ENCODE measurements at regions not wholly inside any gene's neighbourhood (a gene's known extent, or its start where the extent isn't known, plus 50 kb on each side); places are given as distances from the start of the nearest gene placed in this dataset.

GRCh38 chr6:113142671-113143174 lies 714.4 kb upstream of the MARCKS start:
- no peaks in the 10 kb centered on the region for H3K9me3 Mint-ChIP-seq
- no peaks in the 10 kb centered on the region for H3K4me1 Mint-ChIP-seq (ENCODE audit: unreplicated experiment)
- no peak for DNase-seq (ENCODE audit: extremely low spot score, unreplicated experiment)
- no peaks in the 10 kb centered on the region for H3K27me3 Mint-ChIP-seq
- no peak overlapping the region for H3K4me3 Mint-ChIP-seq
- TF ChIP-seq, protein P1, sequence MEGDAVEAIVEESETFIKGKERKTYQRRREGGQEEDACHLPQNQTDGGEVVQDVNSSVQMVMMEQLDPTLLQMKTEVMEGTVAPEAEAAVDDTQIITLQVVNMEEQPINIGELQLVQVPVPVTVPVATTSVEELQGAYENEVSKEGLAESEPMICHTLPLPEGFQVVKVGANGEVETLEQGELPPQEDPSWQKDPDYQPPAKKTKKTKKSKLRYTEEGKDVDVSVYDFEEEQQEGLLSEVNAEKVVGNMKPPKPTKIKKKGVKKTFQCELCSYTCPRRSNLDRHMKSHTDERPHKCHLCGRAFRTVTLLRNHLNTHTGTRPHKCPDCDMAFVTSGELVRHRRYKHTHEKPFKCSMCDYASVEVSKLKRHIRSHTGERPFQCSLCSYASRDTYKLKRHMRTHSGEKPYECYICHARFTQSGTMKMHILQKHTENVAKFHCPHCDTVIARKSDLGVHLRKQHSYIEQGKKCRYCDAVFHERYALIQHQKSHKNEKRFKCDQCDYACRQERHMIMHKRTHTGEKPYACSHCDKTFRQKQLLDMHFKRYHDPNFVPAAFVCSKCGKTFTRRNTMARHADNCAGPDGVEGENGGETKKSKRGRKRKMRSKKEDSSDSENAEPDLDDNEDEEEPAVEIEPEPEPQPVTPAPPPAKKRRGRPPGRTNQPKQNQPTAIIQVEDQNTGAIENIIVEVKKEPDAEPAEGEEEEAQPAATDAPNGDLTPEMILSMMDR (conservative IDR thresholded peaks at IDR 0.05), result no peak
- no peak overlapping the region for H3K27ac Mint-ChIP-seq
- no peaks in the 10 kb centered on the region for H3K36me3 Mint-ChIP-seq

- no peaks in the 10 kb centered on the region for H3K4me1 Mint-ChIP-seq (ENCODE audit: unreplicated experiment)
- H3K36me3 Mint-ChIP-seq, result no peaks in the 10 kb centered on the region
- no peak for DNase-seq (ENCODE audit: extremely low spot score, unreplicated experiment)
- TF ChIP-seq, protein P1 (conservative IDR thresholded peaks at IDR 0.05), result no peak
- H3K9me3 Mint-ChIP-seq, result no peaks in the 10 kb centered on the region
- H3K27ac Mint-ChIP-seq, result no peak overlapping the region
- H3K4me3 Mint-ChIP-seq, result no peak overlapping the region
- H3K27me3 Mint-ChIP-seq, result no peaks in the 10 kb centered on the region
Observed at GRCh38 chr6:113143206-113143605, 713.9 kb upstream of the MARCKS start.

DNA sequence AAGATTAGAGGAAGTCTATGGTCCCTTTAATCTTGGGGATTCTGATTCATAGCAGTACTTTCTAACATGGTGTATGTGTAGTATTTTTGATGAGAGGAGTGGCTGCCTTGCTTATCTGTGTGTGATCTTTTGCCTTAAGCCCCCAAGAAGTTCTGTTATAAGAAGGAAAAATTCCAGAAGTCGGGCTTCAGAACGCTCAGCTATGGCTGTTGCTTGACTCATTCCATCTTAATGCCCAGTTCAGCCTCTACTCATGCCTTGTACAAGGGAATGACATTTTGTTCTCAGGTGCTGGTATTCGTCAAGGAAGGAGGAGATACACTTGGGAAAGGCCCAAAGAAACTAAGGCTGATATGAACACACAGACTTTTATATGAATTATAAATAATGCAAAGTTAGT lies 713.0 kb upstream of the MARCKS start:
- H3K27ac Mint-ChIP-seq, result no peak overlapping the region
- H3K9me3 Mint-ChIP-seq, result no peaks in the 10 kb centered on the region
- no peaks in the 10 kb centered on the region for H3K27me3 Mint-ChIP-seq
- H3K36me3 Mint-ChIP-seq, result no peaks in the 10 kb centered on the region
- H3K4me3 Mint-ChIP-seq, result no peak overlapping the region
- no peaks in the 10 kb centered on the region for H3K4me1 Mint-ChIP-seq (ENCODE audit: unreplicated experiment)
- TF ChIP-seq, protein P1 (conservative IDR thresholded peaks at IDR 0.05), result no peak
- no peak for DNase-seq (ENCODE audit: extremely low spot score, unreplicated experiment)

DNA sequence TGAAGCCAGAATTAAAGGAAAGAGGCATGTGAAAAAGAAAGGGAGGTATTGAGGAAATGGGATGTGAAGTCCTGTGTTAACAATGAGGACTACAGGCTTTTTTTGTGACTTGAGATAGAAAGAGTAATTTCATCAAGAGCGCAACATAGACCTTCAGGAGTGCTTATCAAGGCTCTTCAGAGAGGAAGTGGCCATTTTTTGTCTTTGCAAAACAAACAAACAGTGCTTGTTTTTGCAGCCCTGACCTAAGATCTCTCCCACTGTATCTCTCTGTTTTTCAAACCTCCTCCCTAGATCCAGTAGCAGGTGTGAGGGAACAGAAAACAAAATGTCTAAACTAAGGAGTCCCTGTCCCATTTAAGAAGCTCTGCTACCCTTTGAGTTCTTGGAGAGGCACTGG lies 710.3 kb upstream of the MARCKS start:
- Mint-ChIP-seq H3K4me3 (no peak overlapping the region), H3K27ac (no peak overlapping the region), H3K4me1 (ENCODE audit: unreplicated experiment) (no peaks in the 10 kb centered on the region), H3K36me3 (no peaks in the 10 kb centered on the region), H3K27me3 (no peaks in the 10 kb centered on the region), H3K9me3 (peaks cover 11% of the 10 kb centered on the region)
- TF ChIP-seq, protein P1 (conservative IDR thresholded peaks at IDR 0.05), result no peak
- DNase-seq (ENCODE audit: extremely low spot score, unreplicated experiment), result no peak

DNA sequence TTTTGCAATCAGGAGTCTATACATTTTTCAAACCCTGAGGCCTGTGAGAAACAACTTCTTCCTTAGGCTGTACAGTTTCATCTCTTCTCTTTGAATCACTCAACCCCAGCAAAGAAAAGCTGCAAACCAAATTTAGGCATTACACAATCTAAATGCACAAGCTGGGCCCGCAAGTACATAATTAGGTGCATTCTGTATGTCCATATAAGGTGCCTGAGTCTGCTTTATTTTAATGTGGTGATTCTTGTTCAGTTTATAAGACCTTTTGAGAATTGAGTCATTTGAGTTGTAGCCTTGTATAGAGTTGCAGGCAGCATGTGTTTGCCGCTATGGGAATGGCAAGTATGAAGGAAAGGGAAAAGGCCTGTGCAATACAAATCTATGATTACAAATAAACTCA lies 709.6 kb upstream of the MARCKS start:
- no peak overlapping the region for H3K4me3 Mint-ChIP-seq
- TF ChIP-seq, protein P1 (conservative IDR thresholded peaks at IDR 0.05), result no peak
- DNase-seq (ENCODE audit: extremely low spot score, unreplicated experiment), result no peak
- H3K27me3 Mint-ChIP-seq, result no peaks in the 10 kb centered on the region
- H3K27ac Mint-ChIP-seq, result no peak overlapping the region
- H3K9me3 Mint-ChIP-seq, result peaks cover 11% of the 10 kb centered on the region
- H3K36me3 Mint-ChIP-seq, result no peaks in the 10 kb centered on the region
- H3K4me1 Mint-ChIP-seq (ENCODE audit: unreplicated experiment), result no peaks in the 10 kb centered on the region

DNA sequence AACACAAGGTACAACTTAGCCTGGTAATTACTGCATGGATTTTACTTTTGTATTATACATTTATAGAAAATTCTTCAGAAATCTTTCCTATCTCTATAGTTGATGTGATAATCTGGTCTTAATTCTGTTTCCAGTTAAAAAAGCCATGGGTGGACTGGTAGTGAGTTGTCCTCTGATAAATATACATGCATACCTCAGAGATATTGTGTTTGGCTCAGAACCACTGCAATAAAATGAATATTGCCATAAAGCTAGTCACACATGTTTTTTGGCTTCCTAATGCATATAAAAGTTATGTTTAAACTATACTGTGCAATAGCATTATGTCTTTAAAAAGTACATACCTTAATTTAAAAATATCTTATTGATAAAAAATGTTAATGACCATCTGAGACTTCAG lies 708.6 kb upstream of the MARCKS start:
- TF ChIP-seq, protein P1 (conservative IDR thresholded peaks at IDR 0.05), result no peak
- peaks cover 11% of the 10 kb centered on the region for H3K9me3 Mint-ChIP-seq
- H3K27ac Mint-ChIP-seq, result no peak overlapping the region
- H3K27me3 Mint-ChIP-seq, result no peaks in the 10 kb centered on the region
- H3K4me3 Mint-ChIP-seq, result no peak overlapping the region
- no peak for DNase-seq (ENCODE audit: extremely low spot score, unreplicated experiment)
- no peaks in the 10 kb centered on the region for H3K4me1 Mint-ChIP-seq (ENCODE audit: unreplicated experiment)
- no peaks in the 10 kb centered on the region for H3K36me3 Mint-ChIP-seq
